ENCODE measurements at regions not wholly inside any gene's neighbourhood (a gene's known extent, or its start where the extent isn't known, plus 50 kb on each side); places are given as distances from the start of the nearest gene placed in this dataset.

DNA sequence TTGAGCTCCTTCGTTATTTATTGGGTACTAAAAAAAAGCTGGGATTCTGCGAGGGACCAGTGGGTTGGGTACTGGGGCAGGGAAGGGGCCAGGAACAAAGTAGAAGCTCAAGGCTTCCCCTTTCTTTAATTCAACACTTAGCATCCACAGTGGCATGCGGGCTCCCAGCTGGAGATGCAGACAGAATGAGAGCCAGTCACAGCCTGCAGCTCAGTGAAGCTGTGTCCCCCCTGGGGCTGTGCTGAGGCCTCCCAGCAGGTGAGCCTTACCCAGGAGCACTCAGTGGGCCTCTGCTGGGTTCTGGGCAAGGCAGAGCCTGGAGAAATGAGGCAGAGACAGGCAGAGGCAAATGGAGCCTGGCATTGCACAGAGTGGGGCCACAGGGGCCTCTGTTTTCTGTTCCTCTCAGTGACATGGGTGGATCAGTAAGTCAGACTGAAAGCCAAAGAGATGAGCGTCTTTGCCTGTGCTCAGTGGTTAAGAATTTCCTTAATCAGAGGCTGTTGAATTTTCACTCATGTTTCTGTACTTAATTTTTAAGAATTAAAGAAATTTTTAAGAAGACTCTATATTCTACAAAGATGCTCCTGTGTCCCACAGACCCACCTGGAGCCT is 181.4 kb upstream of the RBPJ start:
- ATAC-seq = no peak
- TF ChIP-seq, protein P1, sequence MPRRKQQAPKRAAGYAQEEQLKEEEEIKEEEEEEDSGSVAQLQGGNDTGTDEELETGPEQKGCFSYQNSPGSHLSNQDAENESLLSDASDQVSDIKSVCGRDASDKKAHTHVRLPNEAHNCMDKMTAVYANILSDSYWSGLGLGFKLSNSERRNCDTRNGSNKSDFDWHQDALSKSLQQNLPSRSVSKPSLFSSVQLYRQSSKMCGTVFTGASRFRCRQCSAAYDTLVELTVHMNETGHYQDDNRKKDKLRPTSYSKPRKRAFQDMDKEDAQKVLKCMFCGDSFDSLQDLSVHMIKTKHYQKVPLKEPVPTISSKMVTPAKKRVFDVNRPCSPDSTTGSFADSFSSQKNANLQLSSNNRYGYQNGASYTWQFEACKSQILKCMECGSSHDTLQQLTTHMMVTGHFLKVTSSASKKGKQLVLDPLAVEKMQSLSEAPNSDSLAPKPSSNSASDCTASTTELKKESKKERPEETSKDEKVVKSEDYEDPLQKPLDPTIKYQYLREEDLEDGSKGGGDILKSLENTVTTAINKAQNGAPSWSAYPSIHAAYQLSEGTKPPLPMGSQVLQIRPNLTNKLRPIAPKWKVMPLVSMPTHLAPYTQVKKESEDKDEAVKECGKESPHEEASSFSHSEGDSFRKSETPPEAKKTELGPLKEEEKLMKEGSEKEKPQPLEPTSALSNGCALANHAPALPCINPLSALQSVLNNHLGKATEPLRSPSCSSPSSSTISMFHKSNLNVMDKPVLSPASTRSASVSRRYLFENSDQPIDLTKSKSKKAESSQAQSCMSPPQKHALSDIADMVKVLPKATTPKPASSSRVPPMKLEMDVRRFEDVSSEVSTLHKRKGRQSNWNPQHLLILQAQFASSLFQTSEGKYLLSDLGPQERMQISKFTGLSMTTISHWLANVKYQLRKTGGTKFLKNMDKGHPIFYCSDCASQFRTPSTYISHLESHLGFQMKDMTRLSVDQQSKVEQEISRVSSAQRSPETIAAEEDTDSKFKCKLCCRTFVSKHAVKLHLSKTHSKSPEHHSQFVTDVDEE (CRISPR knock-in tag; IDR thresholded peaks at IDR 0.05) = no peak
- TF ChIP-seq, protein P2, sequence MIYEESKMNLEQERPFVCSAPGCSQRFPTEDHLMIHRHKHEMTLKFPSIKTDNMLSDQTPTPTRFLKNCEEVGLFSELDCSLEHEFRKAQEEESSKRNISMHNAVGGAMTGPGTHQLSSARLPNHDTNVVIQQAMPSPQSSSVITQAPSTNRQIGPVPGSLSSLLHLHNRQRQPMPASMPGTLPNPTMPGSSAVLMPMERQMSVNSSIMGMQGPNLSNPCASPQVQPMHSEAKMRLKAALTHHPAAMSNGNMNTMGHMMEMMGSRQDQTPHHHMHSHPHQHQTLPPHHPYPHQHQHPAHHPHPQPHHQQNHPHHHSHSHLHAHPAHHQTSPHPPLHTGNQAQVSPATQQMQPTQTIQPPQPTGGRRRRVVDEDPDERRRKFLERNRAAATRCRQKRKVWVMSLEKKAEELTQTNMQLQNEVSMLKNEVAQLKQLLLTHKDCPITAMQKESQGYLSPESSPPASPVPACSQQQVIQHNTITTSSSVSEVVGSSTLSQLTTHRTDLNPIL (CRISPR knock-in tag; IDR thresholded peaks at IDR 0.05; ENCODE audit: low read depth) = no peak
- TF ChIP-seq TOX (CRISPR knock-in tag; IDR thresholded peaks at IDR 0.05; ENCODE audit: borderline replicate concordance) (no peak), BACH2 (CRISPR knock-in tag; IDR thresholded peaks at IDR 0.05; ENCODE audit: borderline replicate concordance) (no peak), TCF4 (CRISPR knock-in tag; IDR thresholded peaks at IDR 0.05; ENCODE audit: borderline replicate concordance) (no peak), CSDC2 (CRISPR knock-in tag; IDR thresholded peaks at IDR 0.05) (no peak), SNAI2 (CRISPR knock-in tag; IDR thresholded peaks at IDR 0.05) (no peak), ZNF8 (CRISPR knock-in tag; IDR thresholded peaks at IDR 0.05) (no peak), ZNF565 (CRISPR knock-in tag; conservative IDR thresholded peaks at IDR 0.05; ENCODE audit: low read depth) (no peak)
- TF ChIP-seq, protein P3, sequence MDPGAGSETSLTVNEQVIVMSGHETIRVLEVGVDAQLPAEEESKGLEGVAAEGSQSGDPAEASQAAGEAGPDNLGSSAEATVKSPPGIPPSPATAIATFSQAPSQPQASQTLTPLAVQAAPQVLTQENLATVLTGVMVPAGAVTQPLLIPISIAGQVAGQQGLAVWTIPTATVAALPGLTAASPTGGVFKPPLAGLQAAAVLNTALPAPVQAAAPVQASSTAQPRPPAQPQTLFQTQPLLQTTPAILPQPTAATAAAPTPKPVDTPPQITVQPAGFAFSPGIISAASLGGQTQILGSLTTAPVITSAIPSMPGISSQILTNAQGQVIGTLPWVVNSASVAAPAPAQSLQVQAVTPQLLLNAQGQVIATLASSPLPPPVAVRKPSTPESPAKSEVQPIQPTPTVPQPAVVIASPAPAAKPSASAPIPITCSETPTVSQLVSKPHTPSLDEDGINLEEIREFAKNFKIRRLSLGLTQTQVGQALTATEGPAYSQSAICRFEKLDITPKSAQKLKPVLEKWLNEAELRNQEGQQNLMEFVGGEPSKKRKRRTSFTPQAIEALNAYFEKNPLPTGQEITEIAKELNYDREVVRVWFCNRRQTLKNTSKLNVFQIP (CRISPR knock-in tag; IDR thresholded peaks at IDR 0.05; ENCODE audit: borderline replicate concordance, low read depth) = no peak

DNA sequence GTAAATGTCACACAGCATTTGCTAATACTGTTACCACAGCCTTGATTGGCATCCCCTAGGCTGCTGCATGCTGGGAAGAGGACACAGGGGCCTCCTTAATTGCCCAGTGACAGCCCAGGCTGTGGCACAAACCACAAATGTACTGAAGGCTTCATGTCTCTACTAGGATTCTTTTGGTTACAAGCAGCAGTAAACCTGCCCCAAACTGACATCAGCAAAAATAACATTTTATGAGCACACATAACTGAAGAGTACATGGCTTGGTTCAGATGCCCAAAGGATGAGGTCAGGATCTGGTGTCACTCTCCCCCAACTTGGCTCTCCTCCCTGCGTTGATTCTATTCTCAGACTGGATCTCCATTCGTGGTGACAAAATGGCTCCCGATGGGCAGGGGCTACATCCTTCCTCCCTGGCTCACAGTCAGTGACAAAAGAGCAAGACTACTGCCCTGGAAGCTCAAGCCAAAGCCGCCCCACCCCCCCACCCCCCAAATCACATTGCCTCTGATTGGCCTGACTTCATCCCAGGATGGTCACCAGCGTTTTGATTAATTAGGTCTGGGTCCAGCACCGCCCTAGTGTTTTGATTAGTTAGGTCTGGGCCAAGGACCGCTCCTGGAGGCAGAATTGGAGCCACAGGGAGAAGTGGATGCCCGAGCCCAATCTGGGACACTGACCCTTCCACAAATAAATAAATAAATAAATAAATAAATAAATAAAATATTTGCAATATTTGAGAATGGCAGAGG is 180.5 kb upstream of the RBPJ start:
- peak; percentile 36; the same call in 2 of the 3 replicates for ATAC-seq
- TF ChIP-seq, protein P2 (CRISPR knock-in tag; IDR thresholded peaks at IDR 0.05; ENCODE audit: low read depth) = no peak
- TF ChIP-seq, protein P3 (CRISPR knock-in tag; IDR thresholded peaks at IDR 0.05; ENCODE audit: borderline replicate concordance, low read depth) = no peak
- TF ChIP-seq, protein P4, sequence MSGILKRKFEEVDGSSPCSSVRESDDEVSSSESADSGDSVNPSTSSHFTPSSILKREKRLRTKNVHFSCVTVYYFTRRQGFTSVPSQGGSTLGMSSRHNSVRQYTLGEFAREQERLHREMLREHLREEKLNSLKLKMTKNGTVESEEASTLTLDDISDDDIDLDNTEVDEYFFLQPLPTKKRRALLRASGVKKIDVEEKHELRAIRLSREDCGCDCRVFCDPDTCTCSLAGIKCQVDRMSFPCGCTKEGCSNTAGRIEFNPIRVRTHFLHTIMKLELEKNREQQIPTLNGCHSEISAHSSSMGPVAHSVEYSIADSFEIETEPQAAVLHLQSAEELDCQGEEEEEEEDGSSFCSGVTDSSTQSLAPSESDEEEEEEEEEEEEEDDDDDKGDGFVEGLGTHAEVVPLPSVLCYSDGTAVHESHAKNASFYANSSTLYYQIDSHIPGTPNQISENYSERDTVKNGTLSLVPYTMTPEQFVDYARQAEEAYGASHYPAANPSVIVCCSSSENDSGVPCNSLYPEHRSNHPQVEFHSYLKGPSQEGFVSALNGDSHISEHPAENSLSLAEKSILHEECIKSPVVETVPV (CRISPR knock-in tag; IDR thresholded peaks at IDR 0.05) = no peak
- TF ChIP-seq, protein P5, sequence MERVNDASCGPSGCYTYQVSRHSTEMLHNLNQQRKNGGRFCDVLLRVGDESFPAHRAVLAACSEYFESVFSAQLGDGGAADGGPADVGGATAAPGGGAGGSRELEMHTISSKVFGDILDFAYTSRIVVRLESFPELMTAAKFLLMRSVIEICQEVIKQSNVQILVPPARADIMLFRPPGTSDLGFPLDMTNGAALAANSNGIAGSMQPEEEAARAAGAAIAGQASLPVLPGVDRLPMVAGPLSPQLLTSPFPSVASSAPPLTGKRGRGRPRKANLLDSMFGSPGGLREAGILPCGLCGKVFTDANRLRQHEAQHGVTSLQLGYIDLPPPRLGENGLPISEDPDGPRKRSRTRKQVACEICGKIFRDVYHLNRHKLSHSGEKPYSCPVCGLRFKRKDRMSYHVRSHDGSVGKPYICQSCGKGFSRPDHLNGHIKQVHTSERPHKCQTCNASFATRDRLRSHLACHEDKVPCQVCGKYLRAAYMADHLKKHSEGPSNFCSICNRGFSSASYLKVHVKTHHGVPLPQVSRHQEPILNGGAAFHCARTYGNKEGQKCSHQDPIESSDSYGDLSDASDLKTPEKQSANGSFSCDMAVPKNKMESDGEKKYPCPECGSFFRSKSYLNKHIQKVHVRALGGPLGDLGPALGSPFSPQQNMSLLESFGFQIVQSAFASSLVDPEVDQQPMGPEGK (CRISPR knock-in tag; IDR thresholded peaks at IDR 0.05; ENCODE audit: borderline replicate concordance) = no peak
- TF ChIP-seq OSR1 (CRISPR knock-in tag; IDR thresholded peaks at IDR 0.05) (no peak), TOX (CRISPR knock-in tag; IDR thresholded peaks at IDR 0.05; ENCODE audit: borderline replicate concordance) (no peak), ZNF565 (CRISPR knock-in tag; conservative IDR thresholded peaks at IDR 0.05; ENCODE audit: low read depth) (no peak), TCF4 (CRISPR knock-in tag; IDR thresholded peaks at IDR 0.05; ENCODE audit: borderline replicate concordance) (no peak), ISL1 (CRISPR knock-in tag; IDR thresholded peaks at IDR 0.05) (no peak), ZFP30 (CRISPR knock-in tag; IDR thresholded peaks at IDR 0.05) (no peak), ZC3H10 (CRISPR knock-in tag; IDR thresholded peaks at IDR 0.05) (no peak), CSDC2 (CRISPR knock-in tag; IDR thresholded peaks at IDR 0.05) (no peak), BACH2 (CRISPR knock-in tag; IDR thresholded peaks at IDR 0.05; ENCODE audit: borderline replicate concordance) (no peak), SNAI2 (CRISPR knock-in tag; IDR thresholded peaks at IDR 0.05) (no peak), ZNF8 (CRISPR knock-in tag; IDR thresholded peaks at IDR 0.05) (no peak), RARB (CRISPR knock-in tag; IDR thresholded peaks at IDR 0.05) (no peak)
